ENCODE measurements at regions not wholly inside any gene's neighbourhood (a gene's known extent, or its start where the extent isn't known, plus 50 kb on each side); places are given as distances from the start of the nearest gene placed in this dataset.
A peak's percentile ranks its signal among the peaks of the same experiment; 100 is the strongest.

- no peak for DNase-seq (ENCODE audit: extremely low read depth, low read depth)
Observed at GRCh38 chr17:68749349-68750207, 148.4 kb upstream of the FAM20A start.

GRCh38 chr17:68748381-68748780 lies 147.2 kb upstream of the FAM20A start:
- no peak for DNase-seq (ENCODE audit: extremely low read depth, low read depth)

GRCh38 chr17:68740555-68741447 lies 139.6 kb upstream of the FAM20A start:
- peak; percentile 8 for DNase-seq (ENCODE audit: extremely low read depth, low read depth)

GRCh38 chr17:68737761-68738443 lies 136.7 kb upstream of the FAM20A start:
- no peak for DNase-seq (ENCODE audit: extremely low read depth, low read depth)

GRCh38 chr17:68734931-68735330 lies 133.8 kb upstream of the FAM20A start:
- no peak for DNase-seq (ENCODE audit: extremely low read depth, low read depth)

- DNase-seq (ENCODE audit: extremely low read depth, low read depth) = no peak
Observed at GRCh38 chr17:68734187-68734900, 133.2 kb upstream of the FAM20A start.

- DNase-seq (ENCODE audit: extremely low read depth, low read depth) = no peak
Observed at GRCh38 chr17:68733241-68734176, 132.3 kb upstream of the FAM20A start.

- DNase-seq (ENCODE audit: extremely low read depth, low read depth) = no peak
Observed at GRCh38 chr17:68732301-68732749, 131.2 kb upstream of the FAM20A start.

GRCh38 chr17:68731465-68731864 lies 130.3 kb upstream of the FAM20A start:
- DNase-seq (ENCODE audit: extremely low read depth, low read depth) = no peak

GRCh38 chr17:68719431-68719830 lies 118.3 kb upstream of the FAM20A start:
- no peak for DNase-seq (ENCODE audit: extremely low read depth, low read depth)

- no peak for DNase-seq (ENCODE audit: extremely low read depth, low read depth)
Observed at GRCh38 chr17:68718926-68719325, 117.8 kb upstream of the FAM20A start.

- no peak for DNase-seq (ENCODE audit: extremely low read depth, low read depth)
Observed at GRCh38 chr17:68718465-68718864, 117.3 kb upstream of the FAM20A start.

GRCh38 chr17:68714676-68715075 lies 113.5 kb upstream of the FAM20A start:
- DNase-seq (ENCODE audit: extremely low read depth, low read depth) = no peak

- DNase-seq (ENCODE audit: extremely low read depth, low read depth) = no peak
Observed at GRCh38 chr17:68711858-68712257, 110.7 kb upstream of the FAM20A start.

GRCh38 chr17:68710976-68711375 lies 109.8 kb upstream of the FAM20A start:
- DNase-seq (ENCODE audit: extremely low read depth, low read depth) = no peak

- no peak for DNase-seq (ENCODE audit: extremely low read depth, low read depth)
Observed at GRCh38 chr17:68710035-68710780, 109.0 kb upstream of the FAM20A start.

- no peak for DNase-seq (ENCODE audit: extremely low read depth, low read depth)
Observed at GRCh38 chr17:68709461-68709860, 108.3 kb upstream of the FAM20A start.

GRCh38 chr17:68707031-68707430 lies 105.9 kb upstream of the FAM20A start:
- no peak for DNase-seq (ENCODE audit: extremely low read depth, low read depth)

Measured in NCI-H460 (cell line).